HG03135 (cell line): ENCODE measurements at regions not wholly inside any gene's neighbourhood (a gene's known extent, or its start where the extent isn't known, plus 50 kb on each side); places are given as distances from the start of the nearest gene placed in this dataset.
"Not testable (repeated sequence)": the region's sequence is repeated elsewhere in the genome, so short reads cannot be mapped to it uniquely, and the experiment has no call there.

ENCODE experiments used
- ATAC-seq: cut with Tn5 transposase; IDR thresholded peaks from one replicate; pipeline ENCODE4 v1.9.1; 2021; ENCODE audit warnings: mild to moderate bottlenecking, moderate library complexity; ENCODE audit not compliant: unreplicated experiment

GRCh38 chr12:68984796-68985573, 52.0 kb upstream of the CPM start:
- ATAC-seq, result no peak

GRCh38 chr12:68997526-68997925, 64.6 kb upstream of the CPM start:
- not testable (repeated sequence) for ATAC-seq

GRCh38 chr12:68998041-68998440, 65.1 kb upstream of the CPM start:
- ATAC-seq, result no peak

GRCh38 chr12:69000074-69000473, 67.1 kb upstream of the CPM start:
- no peak for ATAC-seq

GRCh38 chr12:69000540-69001243, 67.7 kb upstream of the CPM start:
- ATAC-seq, result no peak

- no peak for ATAC-seq
Measured at GRCh38 chr12:69001251-69001650, 68.3 kb upstream of the CPM start.

- no peak for ATAC-seq
Measured at GRCh38 chr12:69002969-69003368, 70.0 kb upstream of the CPM start.

GRCh38 chr12:69003991-69004390, 71.0 kb upstream of the CPM start:
- no peak for ATAC-seq

GRCh38 chr12:69007101-69007854, 74.3 kb upstream of the CPM start:
- ATAC-seq, result no peak

GRCh38 chr12:69007855-69008351, 74.9 kb upstream of the CPM start:
- ATAC-seq, result no peak

- ATAC-seq, result no peak
Measured at GRCh38 chr12:69008520-69008919, 75.5 kb upstream of the CPM start.

- no peak for ATAC-seq
Measured at GRCh38 chr12:69014047-69014446, 81.1 kb upstream of the CPM start.

GRCh38 chr12:69015017-69015416, 82.0 kb upstream of the CPM start:
- no peak for ATAC-seq

- no peak for ATAC-seq
Measured at GRCh38 chr12:69015831-69016230, 82.9 kb upstream of the CPM start.

- no peak for ATAC-seq
Measured at GRCh38 chr12:69019082-69019481, 86.1 kb upstream of the CPM start.

- ATAC-seq, result no peak
Measured at GRCh38 chr12:69019910-69020309, 86.9 kb upstream of the CPM start.

- no peak for ATAC-seq
Measured at GRCh38 chr12:69022674-69023073, 89.7 kb upstream of the CPM start.

GRCh38 chr12:69023840-69024239, 90.9 kb upstream of the CPM start:
- no peak for ATAC-seq

- no peak for ATAC-seq
Measured at GRCh38 chr12:69024413-69024812, 91.4 kb upstream of the CPM start.

GRCh38 chr12:69024907-69025306, 91.9 kb upstream of the CPM start:
- ATAC-seq, result no peak

- no peak for ATAC-seq
Measured at GRCh38 chr12:69026336-69026735, 93.4 kb upstream of the CPM start.
